LNCAP (cell line): ENCODE measurements at regions not wholly inside any gene's neighbourhood (a gene's known extent, or its start where the extent isn't known, plus 50 kb on each side); places are given as distances from the start of the nearest gene placed in this dataset.

Source experiments
- CTCF ChIP-seq: fragments of 450-650 bp; IDR thresholded peaks from 2 replicates; pipeline ENCODE4 v1.5.1; 2017; ENCODE audit warnings: mild to moderate bottlenecking

- TF ChIP-seq CTCF: no peak
Observed at GRCh38 chr5:124918618-124919017, 172.2 kb upstream of the ZNF608 start.

GRCh38 chr5:124919076-124919475 is 172.6 kb upstream of the ZNF608 start:
- TF ChIP-seq CTCF: no peak

- TF ChIP-seq CTCF: no peak
Observed at GRCh38 chr5:124919747-124920525, 173.5 kb upstream of the ZNF608 start.

- no peak for TF ChIP-seq CTCF
Observed at GRCh38 chr5:124920909-124921666, 174.6 kb upstream of the ZNF608 start.

GRCh38 chr5:124921694-124922093 is 175.3 kb upstream of the ZNF608 start:
- no peak for TF ChIP-seq CTCF

GRCh38 chr5:124922255-124922975 is 176.0 kb upstream of the ZNF608 start:
- no peak for TF ChIP-seq CTCF

- no peak for TF ChIP-seq CTCF
Observed at GRCh38 chr5:124923131-124923530, 176.7 kb upstream of the ZNF608 start.
